Daoy (cell line): ENCODE measurements at regions not wholly inside any gene's neighbourhood (a gene's known extent, or its start where the extent isn't known, plus 50 kb on each side); places are given as distances from the start of the nearest gene placed in this dataset.

Experiments
- DNase-seq: peaks from one replicate; pipeline ENCODE4 v3.0.0-alpha.2; 2015; ENCODE audit warnings: low read depth

- DNase-seq = no peak
These were observed 1620.1 kb downstream of the BRINP3 start for GRCh38 chr1:188857526-188858087.

DNA sequence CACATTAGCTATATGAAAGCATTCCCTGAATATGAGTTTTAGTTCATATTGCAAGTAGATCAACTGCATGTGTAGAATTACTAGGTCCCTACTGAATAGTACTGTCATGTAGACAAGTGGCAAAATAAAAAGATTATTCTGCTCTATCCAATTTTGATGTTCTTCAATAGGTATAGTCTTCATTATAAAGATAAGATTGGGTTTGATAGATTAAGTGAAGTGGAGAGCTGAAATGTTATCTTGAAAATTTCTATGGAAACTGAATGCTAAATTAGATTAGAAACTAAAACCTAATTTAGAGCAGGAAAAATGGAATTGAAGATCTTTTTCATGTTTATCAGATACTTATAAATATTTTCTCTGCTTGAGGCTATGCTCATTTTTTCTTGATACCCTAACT, 1610.0 kb downstream of the BRINP3 start:
- DNase-seq = no peak

DNA sequence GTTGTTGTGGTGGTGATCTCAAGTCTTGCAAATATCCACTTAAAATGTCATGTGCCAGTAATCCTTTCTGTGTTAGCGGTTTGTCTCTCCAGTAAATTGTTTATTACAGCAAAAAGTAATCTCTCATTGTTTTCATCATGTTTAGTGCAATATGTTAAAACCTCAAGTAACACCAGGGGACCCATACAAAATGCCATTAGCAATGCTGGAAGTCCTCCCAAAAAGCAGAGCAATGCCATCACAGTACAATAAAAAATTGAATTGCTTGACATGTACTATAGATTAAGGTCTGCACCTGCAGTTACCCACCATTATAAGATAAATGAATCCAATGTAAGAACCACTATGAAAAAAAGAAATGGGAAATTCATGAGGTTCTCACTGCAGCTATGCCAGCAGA, 1606.5 kb downstream of the BRINP3 start:
- DNase-seq = no peak

- no peak for DNase-seq
These were observed 1605.3 kb downstream of the BRINP3 start for GRCh38 chr1:188872376-188872775.

DNA sequence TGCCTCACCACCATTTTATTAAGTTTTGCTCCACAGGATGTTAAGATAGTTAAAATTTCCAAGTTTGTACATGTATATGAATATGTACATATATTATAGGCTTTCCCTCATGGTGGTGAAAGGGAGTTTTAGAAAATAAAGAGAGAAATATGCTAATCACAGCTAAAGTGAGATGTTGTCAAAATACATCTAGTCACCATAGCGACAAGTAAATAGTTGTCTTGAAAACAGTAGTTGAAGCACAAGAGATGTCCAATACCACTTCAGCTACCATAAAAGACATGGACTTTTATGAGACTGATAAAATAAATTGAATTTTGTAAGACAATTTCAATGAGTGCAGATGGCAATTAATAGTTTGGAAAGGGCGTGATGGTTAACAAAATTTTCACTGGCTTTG, 1600.0 kb downstream of the BRINP3 start:
- DNase-seq = no peak

- DNase-seq = peak; percentile 12
These were observed 1589.3 kb downstream of the BRINP3 start for GRCh38 chr1:188888386-188888785.

DNA sequence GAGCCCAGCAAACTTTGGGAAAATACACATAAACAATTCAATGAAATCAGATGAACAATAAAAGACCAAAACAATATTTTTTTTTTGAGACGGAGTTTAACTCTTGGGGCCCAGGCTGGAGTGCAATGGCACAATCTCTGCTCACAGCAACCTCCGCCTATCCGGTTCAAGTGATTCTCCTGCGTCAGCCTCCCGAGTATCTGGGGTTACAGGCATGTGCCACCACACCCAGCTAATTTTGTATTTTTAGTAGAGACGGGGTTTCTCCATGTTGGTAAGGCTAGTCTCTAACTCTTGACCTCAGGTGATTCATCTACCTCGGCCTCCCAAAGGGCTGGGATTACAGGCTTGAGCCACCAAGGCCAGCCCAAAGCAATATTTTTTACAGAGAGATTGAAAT, 1588.5 kb downstream of the BRINP3 start:
- DNase-seq = no peak

GRCh38 chr1:188891958-188892357, 1585.7 kb downstream of the BRINP3 start:
- no peak for DNase-seq

- DNase-seq = no peak
These were observed 1582.1 kb downstream of the BRINP3 start for GRCh38 chr1:188895611-188896010.

GRCh38 chr1:188903241-188903640, 1574.4 kb downstream of the BRINP3 start:
- no peak for DNase-seq

DNA sequence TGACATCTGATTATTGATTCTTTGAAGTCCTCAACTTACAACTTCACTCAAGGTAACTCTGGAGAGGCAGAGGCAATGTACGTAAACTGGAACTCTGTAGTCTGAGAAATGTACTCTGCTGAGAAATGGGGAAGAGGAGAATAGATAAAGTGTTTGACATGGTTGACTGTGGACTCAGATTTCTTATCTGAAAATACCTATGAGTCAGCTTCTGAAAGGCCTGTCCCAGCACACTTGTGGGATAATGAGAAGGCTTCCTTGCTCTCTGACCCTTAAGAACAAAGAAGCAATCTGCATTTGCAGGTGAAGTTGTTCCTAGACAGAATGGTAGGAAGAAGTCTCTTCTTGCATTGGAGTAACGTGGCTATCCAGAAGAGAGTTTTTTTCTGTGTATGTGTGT, 1573.5 kb downstream of the BRINP3 start:
- DNase-seq = peak; percentile 20

- DNase-seq = no peak
These were observed 1570.6 kb downstream of the BRINP3 start for GRCh38 chr1:188906921-188907641.

- DNase-seq = no peak
These were observed 1547.3 kb downstream of the BRINP3 start for GRCh38 chr1:188930382-188930781.

DNA sequence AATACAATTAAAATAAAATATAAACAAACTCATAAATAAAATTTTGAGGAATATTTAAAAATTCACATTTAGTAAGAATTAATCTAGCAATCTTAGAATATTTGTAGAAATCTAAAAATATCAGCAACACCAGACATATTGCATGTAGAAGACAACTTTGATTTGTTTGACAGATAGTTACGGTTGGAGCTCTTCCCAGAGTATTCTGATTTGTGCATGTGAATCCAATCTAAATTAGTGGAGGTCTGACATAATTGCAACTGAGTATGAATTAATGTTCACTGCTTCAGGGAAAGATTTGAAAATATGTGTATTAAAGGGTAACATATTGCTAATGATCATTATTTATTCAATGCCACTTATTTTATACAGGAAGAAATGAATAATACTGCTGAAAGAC, 1546.2 kb downstream of the BRINP3 start:
- DNase-seq = no peak

GRCh38 chr1:188937965-188938551, 1539.6 kb downstream of the BRINP3 start:
- no peak for DNase-seq

- no peak for DNase-seq
These were observed 1535.7 kb downstream of the BRINP3 start for GRCh38 chr1:188941986-188942385.

- no peak for DNase-seq
These were observed 1528.0 kb downstream of the BRINP3 start for GRCh38 chr1:188949701-188950100.

DNA sequence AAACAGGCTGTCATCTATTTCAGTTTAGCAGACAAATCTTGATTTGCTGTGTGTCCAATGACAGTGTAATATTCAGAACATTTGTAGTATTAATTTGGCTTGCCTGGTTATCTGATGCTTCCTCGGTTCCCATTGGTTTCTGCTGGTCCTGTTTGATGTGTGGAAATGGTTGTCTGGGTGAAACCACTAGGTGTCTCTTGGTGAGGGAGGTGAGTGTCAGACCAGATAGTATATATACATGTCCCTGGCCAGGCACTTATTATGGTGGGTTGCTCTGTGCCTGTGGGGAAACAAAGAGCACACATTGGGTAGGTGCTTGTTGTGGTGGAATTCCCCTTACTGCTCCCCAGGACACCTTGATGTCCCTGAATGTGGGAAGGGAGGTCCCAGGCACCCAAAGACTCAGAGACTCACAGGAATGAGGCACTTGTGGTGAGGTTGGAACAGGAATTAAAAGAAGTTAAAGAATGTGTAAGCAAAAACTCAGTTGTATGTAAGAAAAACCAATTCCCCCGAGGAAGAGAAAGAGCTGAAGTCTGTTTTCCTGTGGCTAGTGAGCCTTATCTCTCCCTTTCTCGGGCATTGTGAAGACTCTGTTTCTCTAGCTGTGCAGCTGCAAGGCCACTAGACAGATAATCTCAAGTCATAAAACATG, 1519.1 kb downstream of the BRINP3 start:
- no peak for DNase-seq

- no peak for DNase-seq
These were observed 1490.8 kb downstream of the BRINP3 start for GRCh38 chr1:188986745-188987417.

GRCh38 chr1:188988589-188988988, 1489.1 kb downstream of the BRINP3 start:
- no peak for DNase-seq

- no peak for DNase-seq
These were observed 1486.3 kb downstream of the BRINP3 start for GRCh38 chr1:188991221-188991930.

GRCh38 chr1:189007824-189008223, 1469.8 kb downstream of the BRINP3 start:
- no peak for DNase-seq
